ENCODE measurements at regions not wholly inside any gene's neighbourhood (a gene's known extent, or its start where the extent isn't known, plus 50 kb on each side); places are given as distances from the start of the nearest gene placed in this dataset.

DNA sequence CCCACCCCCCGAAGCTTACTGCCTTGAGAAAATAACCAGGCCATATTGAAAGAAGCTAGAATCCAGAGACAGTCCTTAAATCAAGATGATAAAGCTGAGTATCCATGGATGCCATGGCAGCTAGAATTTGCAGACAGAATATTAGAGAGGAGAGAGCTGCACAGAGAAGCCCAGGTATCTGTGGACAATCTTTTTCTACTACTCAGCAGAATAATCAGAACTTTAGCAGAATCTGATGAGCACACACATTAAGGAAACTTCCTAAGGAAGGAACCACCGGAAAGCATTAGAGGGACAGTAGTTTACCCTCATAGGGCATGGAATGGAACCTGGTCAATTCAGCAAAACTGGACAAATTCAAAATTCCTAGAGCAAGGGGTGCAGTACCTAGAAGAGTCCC is 1001.7 kb downstream of the HACE1 start:
- DNase-seq (ENCODE audit: low spot score): no peak
- no peaks in the 10 kb centered on the region for H3K27me3 ChIP-seq (ENCODE audit: control insufficient read depth in 4 of 4, insufficient read depth in 4 of 4, low read length in 3 of 4)
- H3K36me3 ChIP-seq (ENCODE audit: control insufficient read depth in 4 of 4, insufficient read depth in 3 of 4, low read depth in 1 of 4, low read length in 3 of 4): no peaks in the 10 kb centered on the region
- H3K4me3 ChIP-seq (ENCODE audit: low read depth in 1 of 3, low read length in 3 of 3): no peak overlapping the region
- no peak overlapping the region for H3K9ac ChIP-seq (ENCODE audit: low read depth in 1 of 2, low read length in 2 of 2)
- 71% methylated on average over 2 of the region's 2 CpGs for WGBS
- no peak for TF ChIP-seq TAF1 (conservative IDR thresholded peaks at IDR 0.05)
- TF ChIP-seq SP1 (IDR thresholded peaks at IDR 0.05): no peak
- no peak for TF ChIP-seq HNF4G (IDR thresholded peaks at IDR 0.05)
- no peak for TF ChIP-seq FOXA1 (IDR thresholded peaks at IDR 0.05)
- no peak for TF ChIP-seq FOXA2 (IDR thresholded peaks at IDR 0.05)
- H3K9me3 ChIP-seq (ENCODE audit: control insufficient read depth in 4 of 4, low read length in 3 of 4): no peaks in the 10 kb centered on the region
- no peak overlapping the region for H3K27ac ChIP-seq (ENCODE audit: low read depth in 1 of 2, low read length in 2 of 2)
- H3K4me1 ChIP-seq (ENCODE audit: control insufficient read depth in 4 of 4, insufficient read depth in 4 of 4, low read length in 3 of 4): no peaks in the 10 kb centered on the region

DNA sequence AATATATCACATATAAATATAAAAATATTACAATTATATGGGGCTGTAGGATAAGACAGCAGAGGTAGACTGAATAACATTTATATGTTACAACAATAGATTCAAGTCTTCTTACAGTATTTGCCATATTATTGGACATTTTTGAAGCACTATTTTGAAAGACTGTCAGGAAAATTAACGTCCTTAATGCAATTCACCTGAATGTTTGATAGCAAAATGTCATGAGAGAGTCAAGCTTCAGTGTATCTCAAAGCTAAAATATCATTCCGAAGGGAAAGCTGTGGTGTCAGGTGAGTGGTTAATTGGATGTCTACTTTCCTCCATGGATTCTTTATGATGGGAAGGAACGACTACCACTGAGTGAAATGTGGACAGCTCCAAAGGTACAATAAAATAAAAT is 1004.0 kb downstream of the HACE1 start:
- no peak overlapping the region for H3K27ac ChIP-seq (ENCODE audit: low read depth in 1 of 2, low read length in 2 of 2)
- no peak overlapping the region for H3K9ac ChIP-seq (ENCODE audit: low read depth in 1 of 2, low read length in 2 of 2)
- H3K27me3 ChIP-seq (ENCODE audit: control insufficient read depth in 4 of 4, insufficient read depth in 4 of 4, low read length in 3 of 4): no peaks in the 10 kb centered on the region
- no peak overlapping the region for H3K4me3 ChIP-seq (ENCODE audit: low read depth in 1 of 3, low read length in 3 of 3)
- no peak for DNase-seq (ENCODE audit: low spot score)
- 57% methylated on average over 3 of the region's 3 CpGs for WGBS
- TF ChIP-seq, protein P1, sequence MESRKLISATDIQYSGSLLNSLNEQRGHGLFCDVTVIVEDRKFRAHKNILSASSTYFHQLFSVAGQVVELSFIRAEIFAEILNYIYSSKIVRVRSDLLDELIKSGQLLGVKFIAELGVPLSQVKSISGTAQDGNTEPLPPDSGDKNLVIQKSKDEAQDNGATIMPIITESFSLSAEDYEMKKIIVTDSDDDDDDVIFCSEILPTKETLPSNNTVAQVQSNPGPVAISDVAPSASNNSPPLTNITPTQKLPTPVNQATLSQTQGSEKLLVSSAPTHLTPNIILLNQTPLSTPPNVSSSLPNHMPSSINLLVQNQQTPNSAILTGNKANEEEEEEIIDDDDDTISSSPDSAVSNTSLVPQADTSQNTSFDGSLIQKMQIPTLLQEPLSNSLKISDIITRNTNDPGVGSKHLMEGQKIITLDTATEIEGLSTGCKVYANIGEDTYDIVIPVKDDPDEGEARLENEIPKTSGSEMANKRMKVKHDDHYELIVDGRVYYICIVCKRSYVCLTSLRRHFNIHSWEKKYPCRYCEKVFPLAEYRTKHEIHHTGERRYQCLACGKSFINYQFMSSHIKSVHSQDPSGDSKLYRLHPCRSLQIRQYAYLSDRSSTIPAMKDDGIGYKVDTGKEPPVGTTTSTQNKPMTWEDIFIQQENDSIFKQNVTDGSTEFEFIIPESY (IDR thresholded peaks at IDR 0.05): no peak
- TF ChIP-seq, protein P2, sequence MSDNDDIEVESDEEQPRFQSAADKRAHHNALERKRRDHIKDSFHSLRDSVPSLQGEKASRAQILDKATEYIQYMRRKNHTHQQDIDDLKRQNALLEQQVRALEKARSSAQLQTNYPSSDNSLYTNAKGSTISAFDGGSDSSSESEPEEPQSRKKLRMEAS (IDR thresholded peaks at IDR 0.05): no peak
- TF ChIP-seq HNF4A (conservative IDR thresholded peaks at IDR 0.05) (no peak), GABPA (IDR thresholded peaks at IDR 0.05 in 1 of 2, conservative IDR thresholded peaks at IDR 0.05 in 1 of 2) (no peak), RXRA (IDR thresholded peaks at IDR 0.05) (no peak), NR2F2 (IDR thresholded peaks at IDR 0.05) (no peak), SP1 (IDR thresholded peaks at IDR 0.05) (no peak), RAD21 (IDR thresholded peaks at IDR 0.05) (no peak), FOXA2 (IDR thresholded peaks at IDR 0.05) (no peak)
- H3K9me3 ChIP-seq (ENCODE audit: control insufficient read depth in 4 of 4, low read length in 3 of 4): no peaks in the 10 kb centered on the region
- H3K4me1 ChIP-seq (ENCODE audit: control insufficient read depth in 4 of 4, insufficient read depth in 4 of 4, low read length in 3 of 4): no peaks in the 10 kb centered on the region
- no peaks in the 10 kb centered on the region for H3K36me3 ChIP-seq (ENCODE audit: control insufficient read depth in 4 of 4, insufficient read depth in 3 of 4, low read depth in 1 of 4, low read length in 3 of 4)

DNA sequence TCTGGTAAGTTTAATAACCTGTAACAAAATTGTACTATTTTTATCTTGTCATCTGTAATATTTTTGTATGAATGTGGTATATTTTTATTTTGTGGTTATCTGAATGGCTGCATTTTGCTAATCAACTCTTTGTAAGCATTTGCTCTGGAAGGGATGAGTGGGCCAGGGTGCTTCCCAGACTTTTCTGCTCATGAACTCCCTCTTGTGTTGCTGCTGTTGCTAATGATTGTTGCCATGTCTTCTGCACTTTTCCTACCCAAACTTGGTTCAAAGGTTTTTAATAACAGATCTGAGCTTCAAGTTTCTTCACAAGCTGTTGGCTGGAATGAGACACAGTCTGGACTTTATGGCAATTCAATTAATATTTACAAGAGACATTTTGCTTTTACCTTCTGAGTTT is 1005.7 kb downstream of the HACE1 start:
- TF ChIP-seq FOXA2 (IDR thresholded peaks at IDR 0.05) (no peak), EGR1 (IDR thresholded peaks at IDR 0.05; ENCODE audit: low read depth in 2 of 2) (no peak), RAD21 (IDR thresholded peaks at IDR 0.05) (no peak), GABPA (IDR thresholded peaks at IDR 0.05 in 1 of 2, conservative IDR thresholded peaks at IDR 0.05 in 1 of 2) (no peak)
- TF ChIP-seq, protein P2 (IDR thresholded peaks at IDR 0.05): no peak
- no peaks in the 10 kb centered on the region for H3K27me3 ChIP-seq (ENCODE audit: control insufficient read depth in 4 of 4, insufficient read depth in 4 of 4, low read length in 3 of 4)
- H3K36me3 ChIP-seq (ENCODE audit: control insufficient read depth in 4 of 4, insufficient read depth in 3 of 4, low read depth in 1 of 4, low read length in 3 of 4): no peaks in the 10 kb centered on the region
- DNase-seq (ENCODE audit: low spot score): no peak
- H3K27ac ChIP-seq (ENCODE audit: low read depth in 1 of 2, low read length in 2 of 2): no peak overlapping the region
- H3K4me1 ChIP-seq (ENCODE audit: control insufficient read depth in 4 of 4, insufficient read depth in 4 of 4, low read length in 3 of 4): no peaks in the 10 kb centered on the region
- no peak overlapping the region for H3K4me3 ChIP-seq (ENCODE audit: low read depth in 1 of 3, low read length in 3 of 3)
- no peak overlapping the region for H3K9ac ChIP-seq (ENCODE audit: low read depth in 1 of 2, low read length in 2 of 2)
- no peaks in the 10 kb centered on the region for H3K9me3 ChIP-seq (ENCODE audit: control insufficient read depth in 4 of 4, low read length in 3 of 4)

DNA sequence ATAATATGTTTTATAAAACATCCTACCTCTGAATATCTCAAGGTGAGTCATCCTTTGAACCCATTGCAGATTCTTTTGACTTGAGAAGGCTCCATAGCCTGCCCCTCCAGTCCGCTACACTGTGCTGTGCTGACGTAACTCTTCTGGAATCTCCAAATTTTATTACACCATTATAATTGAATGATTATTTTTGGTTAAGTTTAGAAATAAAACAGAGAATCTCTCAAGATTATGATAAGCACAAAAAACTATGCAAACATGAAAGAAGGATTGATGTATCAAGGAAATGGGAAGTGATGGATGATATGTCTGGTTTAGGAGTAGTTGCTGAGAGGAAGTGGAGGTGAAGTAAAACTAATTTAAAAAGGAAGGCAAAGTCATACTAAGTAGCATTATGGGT is 1021.3 kb downstream of the HACE1 start:
- no peaks in the 10 kb centered on the region for H3K36me3 ChIP-seq (ENCODE audit: control insufficient read depth in 4 of 4, insufficient read depth in 3 of 4, low read depth in 1 of 4, low read length in 3 of 4)
- H3K9me3 ChIP-seq (ENCODE audit: control insufficient read depth in 4 of 4, low read length in 3 of 4): no peaks in the 10 kb centered on the region
- H3K27me3 ChIP-seq (ENCODE audit: control insufficient read depth in 4 of 4, insufficient read depth in 4 of 4, low read length in 3 of 4): no peaks in the 10 kb centered on the region
- no peaks in the 10 kb centered on the region for H3K4me1 ChIP-seq (ENCODE audit: control insufficient read depth in 4 of 4, insufficient read depth in 4 of 4, low read length in 3 of 4)
- H3K4me3 ChIP-seq (ENCODE audit: low read depth in 1 of 3, low read length in 3 of 3): no peak overlapping the region
- H3K27ac ChIP-seq (ENCODE audit: low read depth in 1 of 2, low read length in 2 of 2): no peak overlapping the region
- 80% methylated on average over 2 of the region's 2 CpGs for WGBS
- DNase-seq (ENCODE audit: low spot score): no peak
- no peak overlapping the region for H3K9ac ChIP-seq (ENCODE audit: low read depth in 1 of 2, low read length in 2 of 2)
- TF ChIP-seq NR2F2 (IDR thresholded peaks at IDR 0.05) (no peak), EGR1 (IDR thresholded peaks at IDR 0.05; ENCODE audit: low read depth in 2 of 2) (no peak), FOXA1 (IDR thresholded peaks at IDR 0.05) (no peak), JUND (IDR thresholded peaks at IDR 0.05) (no peak), GABPA (IDR thresholded peaks at IDR 0.05 in 1 of 2, conservative IDR thresholded peaks at IDR 0.05 in 1 of 2) (no peak), TAF1 (conservative IDR thresholded peaks at IDR 0.05) (no peak), SP1 (IDR thresholded peaks at IDR 0.05) (no peak), HNF4A (conservative IDR thresholded peaks at IDR 0.05) (no peak)
- TF ChIP-seq, protein P3, sequence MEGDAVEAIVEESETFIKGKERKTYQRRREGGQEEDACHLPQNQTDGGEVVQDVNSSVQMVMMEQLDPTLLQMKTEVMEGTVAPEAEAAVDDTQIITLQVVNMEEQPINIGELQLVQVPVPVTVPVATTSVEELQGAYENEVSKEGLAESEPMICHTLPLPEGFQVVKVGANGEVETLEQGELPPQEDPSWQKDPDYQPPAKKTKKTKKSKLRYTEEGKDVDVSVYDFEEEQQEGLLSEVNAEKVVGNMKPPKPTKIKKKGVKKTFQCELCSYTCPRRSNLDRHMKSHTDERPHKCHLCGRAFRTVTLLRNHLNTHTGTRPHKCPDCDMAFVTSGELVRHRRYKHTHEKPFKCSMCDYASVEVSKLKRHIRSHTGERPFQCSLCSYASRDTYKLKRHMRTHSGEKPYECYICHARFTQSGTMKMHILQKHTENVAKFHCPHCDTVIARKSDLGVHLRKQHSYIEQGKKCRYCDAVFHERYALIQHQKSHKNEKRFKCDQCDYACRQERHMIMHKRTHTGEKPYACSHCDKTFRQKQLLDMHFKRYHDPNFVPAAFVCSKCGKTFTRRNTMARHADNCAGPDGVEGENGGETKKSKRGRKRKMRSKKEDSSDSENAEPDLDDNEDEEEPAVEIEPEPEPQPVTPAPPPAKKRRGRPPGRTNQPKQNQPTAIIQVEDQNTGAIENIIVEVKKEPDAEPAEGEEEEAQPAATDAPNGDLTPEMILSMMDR (IDR thresholded peaks at IDR 0.05; ENCODE audit: low read depth, low read length, missing input control): no peak
- TF ChIP-seq, protein P2 (IDR thresholded peaks at IDR 0.05): no peak

Data from liver (tissue), 8 donors.